ENCODE measurements at regions not wholly inside any gene's neighbourhood (a gene's known extent, or its start where the extent isn't known, plus 50 kb on each side); places are given as distances from the start of the nearest gene placed in this dataset.

DNA sequence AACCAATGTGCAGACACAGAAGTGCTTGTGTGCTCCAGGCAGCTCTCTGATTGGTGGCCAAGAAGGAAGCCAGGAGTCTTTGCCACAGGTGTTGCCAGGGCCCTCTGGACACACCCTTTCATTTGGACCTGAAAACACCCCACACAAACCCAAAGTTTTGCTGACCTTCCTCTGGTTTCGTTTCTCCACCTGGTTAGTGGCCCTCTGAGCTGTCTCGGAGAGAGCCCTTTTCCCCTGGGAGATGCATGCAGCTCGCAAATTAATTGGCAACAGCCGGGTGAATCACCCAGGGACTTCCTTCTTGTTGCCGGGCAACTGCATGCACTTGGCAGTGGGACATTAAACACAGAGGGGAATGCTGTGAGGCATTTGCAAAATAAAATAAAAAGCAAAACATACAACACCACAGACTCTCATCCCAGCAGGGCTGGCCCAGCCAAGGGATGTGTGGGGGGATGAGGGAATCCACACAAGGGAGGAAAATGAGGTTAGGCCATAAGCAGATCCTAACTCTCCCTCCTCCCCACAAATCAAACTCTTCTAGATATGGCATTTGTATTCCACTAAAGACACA is 286.6 kb downstream of the SOX9 start:
- Mint-ChIP-seq H3K36me3 (ENCODE audit: low read depth) (no peaks in the 10 kb centered on the region), H3K27me3 (no peaks in the 10 kb centered on the region), H3K27ac (no peak overlapping the region), H3K4me1 (ENCODE audit: low read depth) (no peaks in the 10 kb centered on the region), H3K9me3 (no peaks in the 10 kb centered on the region), H3K4me3 (no peak overlapping the region)
- CTCF ChIA-PET, result no interaction called here
- POLR2A ChIA-PET, result no interaction called here
- no peak for ATAC-seq
- intact Hi-C loops (cut with micrococcal nuclease), result no loop called here
- TF ChIP-seq, protein P1, sequence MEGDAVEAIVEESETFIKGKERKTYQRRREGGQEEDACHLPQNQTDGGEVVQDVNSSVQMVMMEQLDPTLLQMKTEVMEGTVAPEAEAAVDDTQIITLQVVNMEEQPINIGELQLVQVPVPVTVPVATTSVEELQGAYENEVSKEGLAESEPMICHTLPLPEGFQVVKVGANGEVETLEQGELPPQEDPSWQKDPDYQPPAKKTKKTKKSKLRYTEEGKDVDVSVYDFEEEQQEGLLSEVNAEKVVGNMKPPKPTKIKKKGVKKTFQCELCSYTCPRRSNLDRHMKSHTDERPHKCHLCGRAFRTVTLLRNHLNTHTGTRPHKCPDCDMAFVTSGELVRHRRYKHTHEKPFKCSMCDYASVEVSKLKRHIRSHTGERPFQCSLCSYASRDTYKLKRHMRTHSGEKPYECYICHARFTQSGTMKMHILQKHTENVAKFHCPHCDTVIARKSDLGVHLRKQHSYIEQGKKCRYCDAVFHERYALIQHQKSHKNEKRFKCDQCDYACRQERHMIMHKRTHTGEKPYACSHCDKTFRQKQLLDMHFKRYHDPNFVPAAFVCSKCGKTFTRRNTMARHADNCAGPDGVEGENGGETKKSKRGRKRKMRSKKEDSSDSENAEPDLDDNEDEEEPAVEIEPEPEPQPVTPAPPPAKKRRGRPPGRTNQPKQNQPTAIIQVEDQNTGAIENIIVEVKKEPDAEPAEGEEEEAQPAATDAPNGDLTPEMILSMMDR (IDR thresholded peaks at IDR 0.05), result no peak
- DNase-seq, result no peak

DNA sequence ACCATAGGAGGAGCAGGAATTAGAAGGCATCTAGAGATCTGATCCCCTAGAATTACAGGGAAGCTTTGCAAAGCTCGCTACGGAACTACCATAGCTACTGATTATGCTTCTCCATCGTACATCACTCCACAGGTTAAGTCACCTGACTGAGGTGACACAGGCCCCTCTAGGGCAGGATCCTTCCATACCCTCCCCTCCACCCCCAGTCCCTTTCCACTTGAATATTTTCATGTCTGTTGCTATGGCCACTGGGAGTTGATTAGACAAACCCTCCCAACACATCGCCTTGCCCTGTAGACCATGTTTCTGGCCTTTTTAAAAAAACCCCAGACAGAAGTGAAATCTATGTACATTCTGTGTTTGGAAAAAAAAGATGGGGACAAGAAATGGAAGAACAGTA is 287.1 kb downstream of the SOX9 start:
- Mint-ChIP-seq H3K27ac (no peak overlapping the region), H3K9me3 (no peaks in the 10 kb centered on the region), H3K4me3 (no peak overlapping the region), H3K4me1 (ENCODE audit: low read depth) (no peaks in the 10 kb centered on the region), H3K27me3 (no peaks in the 10 kb centered on the region), H3K36me3 (ENCODE audit: low read depth) (no peaks in the 10 kb centered on the region)
- TF ChIP-seq, protein P1 (IDR thresholded peaks at IDR 0.05), result no peak
- ChIA-PET CTCF (no interaction called here), POLR2A (no interaction called here)
- intact Hi-C loops (cut with micrococcal nuclease), result no loop called here
- ATAC-seq (no peak), DNase-seq (no peak)

DNA sequence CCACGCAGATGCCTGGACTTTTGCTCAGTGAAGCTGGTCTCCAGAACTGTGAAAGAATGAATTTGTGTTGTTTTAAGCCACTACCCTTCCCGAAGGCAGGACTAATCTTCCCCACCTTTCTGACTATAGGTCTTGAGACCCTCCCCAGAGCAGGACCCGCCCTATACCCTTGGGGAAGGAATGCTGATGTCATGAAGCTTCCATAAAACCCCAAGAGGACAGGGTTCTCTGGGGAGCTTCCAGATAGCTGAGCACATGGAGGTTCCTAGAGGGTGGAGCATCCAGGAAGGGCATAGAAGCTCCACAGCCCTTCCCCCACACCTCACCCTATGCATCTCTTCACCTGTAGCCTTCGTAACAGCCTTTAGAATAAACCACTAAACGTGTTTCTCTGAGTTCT is 287.8 kb downstream of the SOX9 start:
- no peaks in the 10 kb centered on the region for H3K27me3 Mint-ChIP-seq
- intact Hi-C loops (cut with micrococcal nuclease), result no loop called here
- ChIA-PET POLR2A (no interaction called here), CTCF (no interaction called here)
- H3K36me3 Mint-ChIP-seq (ENCODE audit: low read depth), result no peaks in the 10 kb centered on the region
- no peaks in the 10 kb centered on the region for H3K4me1 Mint-ChIP-seq (ENCODE audit: low read depth)
- DNase-seq (no peak), ATAC-seq (no peak)
- TF ChIP-seq, protein P1 (IDR thresholded peaks at IDR 0.05), result no peak
- H3K4me3 Mint-ChIP-seq, result no peak overlapping the region
- no peaks in the 10 kb centered on the region for H3K9me3 Mint-ChIP-seq
- H3K27ac Mint-ChIP-seq, result no peak overlapping the region

DNA sequence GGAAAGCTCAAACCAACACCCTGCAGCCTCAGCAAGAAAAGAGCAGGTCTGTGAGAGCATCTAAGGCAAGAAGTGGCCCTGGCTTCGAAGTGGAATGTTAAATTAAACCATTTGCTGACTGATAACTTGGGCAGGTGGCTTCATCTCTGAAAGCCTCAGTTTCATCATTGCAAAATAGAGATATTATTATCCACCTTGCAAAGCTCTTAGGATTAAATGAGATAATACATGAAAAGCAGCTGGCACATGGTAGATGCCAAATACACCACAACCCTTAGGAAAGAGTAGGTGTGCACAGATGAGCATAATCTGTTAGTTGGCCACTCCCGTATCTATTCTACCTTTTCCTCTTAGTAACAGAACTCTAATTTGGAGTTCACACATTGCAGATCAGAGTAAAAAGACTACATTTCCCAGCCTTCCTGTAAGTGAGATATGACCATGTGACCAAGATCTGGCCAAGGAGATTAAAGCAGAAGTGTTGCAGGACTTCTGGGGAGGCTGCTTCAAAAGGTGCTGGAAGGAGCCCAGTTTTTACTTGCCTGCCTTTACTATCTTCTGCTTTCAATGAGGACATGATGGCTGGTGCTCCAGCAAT is 288.7 kb downstream of the SOX9 start:
- ChIA-PET POLR2A (no interaction called here), CTCF (no interaction called here)
- DNase-seq (no peak), ATAC-seq (no peak)
- intact Hi-C loops (cut with micrococcal nuclease), result no loop called here
- H3K36me3 Mint-ChIP-seq (ENCODE audit: low read depth), result no peaks in the 10 kb centered on the region
- no peaks in the 10 kb centered on the region for H3K4me1 Mint-ChIP-seq (ENCODE audit: low read depth)
- TF ChIP-seq, protein P1 (IDR thresholded peaks at IDR 0.05), result no peak
- no peaks in the 10 kb centered on the region for H3K9me3 Mint-ChIP-seq
- H3K27ac Mint-ChIP-seq, result no peak overlapping the region
- no peaks in the 10 kb centered on the region for H3K27me3 Mint-ChIP-seq
- H3K4me3 Mint-ChIP-seq, result no peak overlapping the region

DNA sequence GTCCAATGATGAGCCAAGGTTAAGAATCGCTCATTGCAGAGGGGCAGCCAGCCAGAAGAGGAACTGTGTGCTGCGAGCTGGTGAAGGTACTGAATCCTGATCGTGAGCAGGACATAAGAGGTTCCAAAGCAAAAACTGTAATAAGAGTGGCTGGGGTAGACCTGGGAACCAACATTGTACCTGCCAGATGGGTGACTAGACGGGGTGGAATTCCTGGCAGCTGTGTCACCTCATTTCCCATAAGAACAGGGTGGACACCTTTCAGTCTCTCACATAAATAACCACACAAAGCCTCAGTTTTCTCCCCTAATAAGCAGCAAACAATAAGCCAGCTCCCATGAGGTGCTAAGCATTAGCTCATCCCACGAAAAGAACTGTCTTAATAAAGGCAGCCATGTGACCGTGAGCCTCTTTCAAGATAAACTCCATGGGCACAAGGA is 290.3 kb downstream of the SOX9 start:
- H3K27me3 Mint-ChIP-seq, result no peaks in the 10 kb centered on the region
- H3K4me3 Mint-ChIP-seq, result no peak overlapping the region
- no peak overlapping the region for H3K27ac Mint-ChIP-seq
- ChIA-PET CTCF (no interaction called here), POLR2A (no interaction called here)
- no peaks in the 10 kb centered on the region for H3K4me1 Mint-ChIP-seq (ENCODE audit: low read depth)
- no peaks in the 10 kb centered on the region for H3K9me3 Mint-ChIP-seq
- no peaks in the 10 kb centered on the region for H3K36me3 Mint-ChIP-seq (ENCODE audit: low read depth)
- intact Hi-C loops (cut with micrococcal nuclease), result no loop called here
- no peak for ATAC-seq
- DNase-seq, result no peak
- TF ChIP-seq, protein P1 (IDR thresholded peaks at IDR 0.05), result no peak

Measured in activated CD8-positive, alpha-beta T cell treated with anti-CD3 and anti-CD28 coated beads for 36 hours (primary cell).